GM18505 (cell line): ENCODE measurements at regions not wholly inside any gene's neighbourhood (a gene's known extent, or its start where the extent isn't known, plus 50 kb on each side); places are given as distances from the start of the nearest gene placed in this dataset.

ENCODE experiments used
- ATAC-seq: cut with Tn5 transposase; IDR thresholded peaks from one replicate; pipeline ENCODE4 v1.9.1; 2021; ENCODE audit not compliant: unreplicated experiment
- POLR2A ChIP-seq: IDR thresholded peaks from 4 replicates; pipeline ENCODE4 v1.6.1; 2011; ENCODE audit warnings: borderline replicate concordance; ENCODE audit not compliant: insufficient read depth, insufficient read length; ENCODE audit errors: extremely low read depth

- no peak for TF ChIP-seq POLR2A
- no peak for ATAC-seq
These were observed 333.3 kb upstream of the SYNCRIP start for GRCh38 chr6:85975957-85976356.

GRCh38 chr6:85971238-85971637, 328.6 kb upstream of the SYNCRIP start:
- no peak for ATAC-seq
- TF ChIP-seq POLR2A: no peak

- ATAC-seq: no peak
- no peak for TF ChIP-seq POLR2A
These were observed 324.1 kb upstream of the SYNCRIP start for GRCh38 chr6:85966828-85967227.

- no peak for ATAC-seq
- TF ChIP-seq POLR2A: no peak
These were observed 319.1 kb upstream of the SYNCRIP start for GRCh38 chr6:85961746-85962145.

GRCh38 chr6:85961125-85961524, 318.4 kb upstream of the SYNCRIP start:
- TF ChIP-seq POLR2A: no peak
- ATAC-seq: no peak

- ATAC-seq: no peak
- TF ChIP-seq POLR2A: no peak
These were observed 305.8 kb upstream of the SYNCRIP start for GRCh38 chr6:85948481-85948880.

- ATAC-seq: no peak
- TF ChIP-seq POLR2A: no peak
These were observed 302.9 kb upstream of the SYNCRIP start for GRCh38 chr6:85945459-85946185.

- no peak for ATAC-seq
- no peak for TF ChIP-seq POLR2A
These were observed 302.1 kb upstream of the SYNCRIP start for GRCh38 chr6:85944776-85945175.

- ATAC-seq: no peak
- no peak for TF ChIP-seq POLR2A
These were observed 300.2 kb upstream of the SYNCRIP start for GRCh38 chr6:85942844-85943243.

GRCh38 chr6:85936916-85937315, 294.2 kb upstream of the SYNCRIP start:
- TF ChIP-seq POLR2A: no peak

GRCh38 chr6:85923013-85923430, 280.3 kb upstream of the SYNCRIP start:
- peak; percentile 90 for ATAC-seq
- TF ChIP-seq POLR2A: no peak

More at GRCh38 chr6:85936916-85937315, 294.2 kb upstream of the SYNCRIP start:
- no peak for ATAC-seq

- ATAC-seq: no peak
- TF ChIP-seq POLR2A: no peak
These were observed 278.1 kb upstream of the SYNCRIP start for GRCh38 chr6:85920782-85921181.

GRCh38 chr6:85917522-85917921, 274.8 kb upstream of the SYNCRIP start:
- no peak for TF ChIP-seq POLR2A
- no peak for ATAC-seq

- no peak for ATAC-seq
- no peak for TF ChIP-seq POLR2A
These were observed 270.3 kb upstream of the SYNCRIP start for GRCh38 chr6:85913001-85913400.
